DMS 273 (cell line): ENCODE measurements at regions not wholly inside any gene's neighbourhood (a gene's known extent, or its start where the extent isn't known, plus 50 kb on each side); places are given as distances from the start of the nearest gene placed in this dataset.
"Not testable (repeated sequence)": the region's sequence is repeated elsewhere in the genome, so short reads cannot be mapped to it uniquely, and the experiment has no call there.

Source experiments
- DNase-seq: peaks from one replicate; lab custom pipeline; 2025; ENCODE audit not compliant: unreplicated experiment; lab: John Stamatoyannopoulos, UW

- no peak for DNase-seq
These were observed 142.5 kb downstream of the LCA5 start for GRCh38 chr6:79394690-79395089.

GRCh38 chr6:79392094-79392493 is 145.1 kb downstream of the LCA5 start:
- no peak for DNase-seq

- peak; percentile 24 for DNase-seq
These were observed 145.8 kb downstream of the LCA5 start for GRCh38 chr6:79391480-79391879.

- no peak for DNase-seq
These were observed 151.3 kb downstream of the LCA5 start for GRCh38 chr6:79385893-79386292.

- DNase-seq, result peak; percentile 32
These were observed 150.9 kb upstream of the HMGN3 start for GRCh38 chr6:79385333-79385732.

GRCh38 chr6:79384845-79385244 is 150.4 kb upstream of the HMGN3 start:
- DNase-seq, result peak; percentile 97

GRCh38 chr6:79378957-79379356 is 144.5 kb upstream of the HMGN3 start:
- DNase-seq, result no peak

- no peak for DNase-seq
These were observed 143.4 kb upstream of the HMGN3 start for GRCh38 chr6:79377888-79378348.

- DNase-seq, result no peak
These were observed 142.6 kb upstream of the HMGN3 start for GRCh38 chr6:79377047-79377446.

- no peak for DNase-seq
These were observed 141.3 kb upstream of the HMGN3 start for GRCh38 chr6:79375635-79376337.

- DNase-seq, result no peak
These were observed 139.8 kb upstream of the HMGN3 start for GRCh38 chr6:79374308-79374707.

GRCh38 chr6:79373880-79374279 is 139.4 kb upstream of the HMGN3 start:
- DNase-seq, result no peak

GRCh38 chr6:79373246-79373645 is 138.8 kb upstream of the HMGN3 start:
- DNase-seq, result no peak

GRCh38 chr6:79372757-79373156 is 138.3 kb upstream of the HMGN3 start:
- no peak for DNase-seq

- no peak for DNase-seq
These were observed 134.5 kb upstream of the HMGN3 start for GRCh38 chr6:79369026-79369425.

- DNase-seq, result not testable (repeated sequence)
These were observed 129.0 kb upstream of the HMGN3 start for GRCh38 chr6:79363441-79363840.

- not testable (repeated sequence) for DNase-seq
These were observed 126.6 kb upstream of the HMGN3 start for GRCh38 chr6:79361074-79361473.

GRCh38 chr6:79353226-79353625 is 118.7 kb upstream of the HMGN3 start:
- no peak for DNase-seq

- no peak for DNase-seq
These were observed 104.0 kb upstream of the HMGN3 start for GRCh38 chr6:79338493-79338892.

GRCh38 chr6:79335133-79335674 is 100.7 kb upstream of the HMGN3 start:
- no peak for DNase-seq

- no peak for DNase-seq
These were observed 100.2 kb upstream of the HMGN3 start for GRCh38 chr6:79334674-79335073.

- no peak for DNase-seq
These were observed 96.2 kb upstream of the HMGN3 start for GRCh38 chr6:79330704-79331103.

GRCh38 chr6:79313254-79313653 is 78.8 kb upstream of the HMGN3 start:
- peak; percentile 7 for DNase-seq
